HG03175 (cell line): ENCODE measurements at regions not wholly inside any gene's neighbourhood (a gene's known extent, or its start where the extent isn't known, plus 50 kb on each side); places are given as distances from the start of the nearest gene placed in this dataset.

Experiments
- ATAC-seq: cut with Tn5 transposase; IDR thresholded peaks from one replicate; pipeline ENCODE4 v1.9.1; 2021; ENCODE audit warnings: mild to moderate bottlenecking, moderate library complexity; ENCODE audit not compliant: unreplicated experiment

- no peak for ATAC-seq
Observed at GRCh38 chr2:180482696-180483095, 475.6 kb upstream of the CWC22 start.

DNA sequence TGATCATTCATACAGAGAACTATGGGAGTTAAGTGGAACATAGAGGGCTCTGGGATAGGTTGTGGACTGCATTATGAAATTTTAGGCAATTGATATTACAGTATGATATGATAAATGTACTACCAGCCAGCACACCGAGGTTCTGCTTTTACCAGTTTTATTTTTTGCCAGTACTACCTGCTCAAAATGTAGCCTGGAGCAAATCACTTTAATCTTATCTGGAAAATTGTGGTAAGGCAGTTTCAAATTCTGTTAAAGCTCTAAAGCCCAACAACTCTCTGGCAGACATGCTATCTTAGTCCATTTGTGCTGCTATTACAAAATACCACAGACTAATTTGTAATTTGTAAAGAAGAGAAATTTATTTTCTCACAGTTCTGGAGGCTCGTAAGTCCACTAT lies 474.9 kb upstream of the CWC22 start:
- no peak for ATAC-seq

DNA sequence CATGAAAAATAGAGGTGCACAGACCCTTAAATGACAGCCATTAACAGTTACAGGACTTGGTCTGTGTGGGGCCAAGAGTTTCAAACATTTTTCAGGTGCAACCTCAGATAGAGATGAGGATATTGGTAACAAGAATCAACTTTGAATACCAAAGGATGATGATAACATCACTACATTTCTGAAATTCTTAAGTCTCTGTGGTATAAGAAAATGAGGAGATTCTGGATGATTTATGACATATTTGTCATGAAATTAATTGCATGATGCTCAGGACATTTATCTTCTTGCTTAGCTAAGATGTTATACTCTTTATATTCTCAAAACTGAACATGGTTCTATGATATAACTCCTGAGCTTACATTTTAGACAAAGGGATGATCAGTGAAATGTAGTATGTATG lies 471.8 kb upstream of the CWC22 start:
- ATAC-seq, result no peak

GRCh38 chr2:180474716-180475115 lies 467.6 kb upstream of the CWC22 start:
- no peak for ATAC-seq

DNA sequence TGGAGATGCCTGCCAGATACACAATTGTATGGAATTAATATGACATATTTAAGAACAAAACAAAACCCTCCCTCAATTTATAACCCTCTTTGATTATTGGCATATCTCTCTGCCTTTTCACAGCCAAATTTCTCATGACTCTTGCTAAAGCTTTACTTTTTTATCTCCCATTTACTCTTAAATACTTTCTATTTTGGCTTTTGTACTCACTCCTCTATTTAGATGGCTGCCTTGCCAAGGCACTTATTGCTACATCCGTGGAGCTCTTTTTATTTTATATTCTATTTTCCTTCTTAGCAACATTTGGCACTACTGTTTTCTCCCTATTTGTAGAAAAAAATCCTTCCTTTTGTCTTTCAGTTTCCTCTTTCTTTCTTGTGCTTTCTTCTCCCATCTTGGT lies 466.4 kb upstream of the CWC22 start:
- ATAC-seq, result no peak

- no peak for ATAC-seq
Observed at GRCh38 chr2:180472133-180472532, 465.0 kb upstream of the CWC22 start.

DNA sequence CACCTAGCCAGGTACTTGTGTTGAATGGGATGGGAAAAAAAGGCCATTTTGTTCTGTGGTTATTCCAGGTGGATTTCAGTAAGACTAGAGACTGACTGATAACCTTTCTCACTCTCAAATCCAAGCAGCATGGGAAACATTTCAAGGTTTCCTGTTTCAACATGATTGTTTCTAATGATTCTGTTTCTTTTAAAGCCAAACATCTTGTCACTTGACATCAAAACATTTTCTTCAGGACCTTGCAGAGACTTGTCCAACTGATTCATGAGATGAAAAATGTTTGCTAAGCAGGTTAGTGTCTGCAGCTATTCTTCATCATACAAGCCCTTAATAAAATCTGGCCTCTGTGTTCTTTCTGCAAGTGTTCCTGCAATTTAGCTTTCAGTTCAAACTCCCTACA lies 456.5 kb upstream of the CWC22 start:
- ATAC-seq, result no peak

GRCh38 chr2:180461761-180462160 lies 454.7 kb upstream of the CWC22 start:
- no peak for ATAC-seq

DNA sequence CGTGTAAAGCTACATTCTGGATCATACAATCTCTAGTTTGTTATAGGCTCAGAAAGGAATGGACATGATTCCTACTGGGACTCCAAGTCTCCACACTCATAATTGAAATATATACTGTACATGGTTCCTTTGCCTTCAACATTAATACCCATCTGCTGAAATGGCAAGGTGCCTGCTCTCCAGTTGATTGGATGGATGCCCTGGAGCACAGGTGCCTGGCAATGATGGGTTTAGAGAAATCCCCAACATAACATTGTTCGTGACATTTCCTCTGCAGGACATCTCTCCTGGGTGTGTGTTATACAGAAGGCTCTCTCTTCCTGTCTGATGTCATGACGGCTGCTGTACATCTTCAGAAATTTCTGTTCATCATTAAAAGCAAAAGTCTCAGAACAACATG lies 449.7 kb upstream of the CWC22 start:
- no peak for ATAC-seq

DNA sequence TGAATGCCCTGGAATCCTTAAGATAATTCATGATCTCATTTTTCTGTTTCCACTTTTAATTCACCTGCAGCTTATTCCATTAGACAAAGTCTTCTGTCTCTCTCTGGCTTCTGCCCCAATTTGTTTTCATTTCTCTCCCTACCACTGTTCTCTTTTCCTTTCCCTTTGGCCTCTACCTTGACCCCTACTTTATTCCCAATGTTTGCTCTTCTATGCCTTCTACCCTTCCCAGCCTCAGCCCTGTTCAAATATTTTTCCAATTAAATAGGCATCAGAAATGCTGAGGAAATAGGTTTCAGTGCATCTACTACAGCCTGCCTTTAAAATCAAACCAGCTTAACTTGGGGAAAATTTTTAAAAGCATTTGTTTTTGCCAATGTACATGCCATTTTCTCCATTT lies 443.7 kb upstream of the CWC22 start:
- ATAC-seq, result no peak

GRCh38 chr2:180449171-180449915 lies 442.2 kb upstream of the CWC22 start:
- no peak for ATAC-seq

GRCh38 chr2:180446492-180446891 lies 439.4 kb upstream of the CWC22 start:
- ATAC-seq, result no peak

- ATAC-seq, result no peak
Observed at GRCh38 chr2:180443888-180444287, 436.8 kb upstream of the CWC22 start.

DNA sequence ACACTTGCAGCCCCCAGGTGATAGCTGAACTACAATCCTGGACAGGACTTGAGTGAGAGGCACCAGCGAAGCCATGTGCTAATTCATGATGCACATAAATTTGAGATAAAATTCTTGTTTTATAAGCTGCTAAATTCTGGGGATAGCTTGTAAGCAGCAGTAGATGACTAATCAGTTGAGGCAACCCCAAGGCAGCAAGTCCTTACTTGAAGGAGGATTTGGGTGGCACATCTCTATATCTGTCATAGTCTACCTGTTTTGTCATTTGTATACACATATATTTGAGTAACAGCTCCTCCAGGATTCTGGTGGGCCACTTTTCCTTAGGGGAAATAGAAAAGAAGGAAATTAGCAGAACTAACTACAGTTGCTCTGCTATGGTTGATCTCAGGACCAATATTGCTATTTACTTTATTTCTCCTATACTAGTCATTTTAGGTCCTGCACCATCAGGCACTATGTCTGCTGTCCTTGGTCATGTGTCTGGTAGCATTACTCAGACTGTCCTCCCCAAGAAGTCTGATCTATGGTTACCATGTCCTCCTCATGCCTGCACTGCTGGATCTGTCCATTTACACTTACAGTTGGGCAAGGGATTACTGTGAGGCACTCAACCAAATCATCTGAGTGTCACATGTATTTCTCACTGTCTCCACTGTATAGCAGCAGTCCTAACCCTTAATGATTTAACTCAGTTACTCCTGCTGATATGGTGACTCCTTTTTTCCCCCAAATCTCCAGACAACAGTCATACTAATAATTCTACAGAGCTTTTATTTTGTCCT lies 436.0 kb upstream of the CWC22 start:
- no peak for ATAC-seq

- ATAC-seq, result no peak
Observed at GRCh38 chr2:180419212-180419611, 412.1 kb upstream of the CWC22 start.

- ATAC-seq, result no peak
Observed at GRCh38 chr2:180416627-180417026, 409.5 kb upstream of the CWC22 start.

GRCh38 chr2:180413336-180413735 lies 406.2 kb upstream of the CWC22 start:
- ATAC-seq, result no peak

GRCh38 chr2:180412219-180412618 lies 405.1 kb upstream of the CWC22 start:
- no peak for ATAC-seq

- peak; percentile 76 for ATAC-seq
Observed at GRCh38 chr2:180411661-180412060, 404.6 kb upstream of the CWC22 start.

- no peak for ATAC-seq
Observed at GRCh38 chr2:180406687-180407086, 399.6 kb upstream of the CWC22 start.

- no peak for ATAC-seq
Observed at GRCh38 chr2:180405520-180405919, 398.4 kb upstream of the CWC22 start.

GRCh38 chr2:180394305-180394704 lies 387.2 kb upstream of the CWC22 start:
- no peak for ATAC-seq
